ENCODE measurements at regions not wholly inside any gene's neighbourhood (a gene's known extent, or its start where the extent isn't known, plus 50 kb on each side); places are given as distances from the start of the nearest gene placed in this dataset.

- no peak for TF ChIP-seq CTCF (IDR thresholded peaks at IDR 0.05)
- no peak for TF ChIP-seq POLR2A (IDR thresholded peaks at IDR 0.05)
These were observed 161.1 kb upstream of the GRK3 start for GRCh38 chr22:25403284-25403810.
